Mesothelial cell of epicardium (in vitro differentiated cells): ENCODE measurements at regions not wholly inside any gene's neighbourhood (a gene's known extent, or its start where the extent isn't known, plus 50 kb on each side); places are given as distances from the start of the nearest gene placed in this dataset.
"Not testable (repeated sequence)": the region's sequence is repeated elsewhere in the genome, so short reads cannot be mapped to it uniquely, and the experiment has no call there.

Experiments
- DNase-seq, 2 experiments: peaks; one replicate each; pipeline ENCODE4 v3.0.0; 2021; ENCODE audit warnings: low spot score in 2 of 2; ENCODE audit not compliant: unreplicated experiment in 2 of 2
- H3K27ac Mint-ChIP-seq: 2 replicates; pipeline ENCODE4 v1.8.0; 2021; ENCODE audit warnings: mixed read lengths
- H3K27me3 Mint-ChIP-seq: 2 replicates; pipeline ENCODE4 v1.8.0; 2021; ENCODE audit warnings: low read depth, mixed read lengths
- H3K36me3 Mint-ChIP-seq: 2 replicates; pipeline ENCODE4 v1.8.0; 2021; ENCODE audit warnings: mixed read lengths
- H3K4me1 Mint-ChIP-seq: 2 replicates; pipeline ENCODE4 v1.8.0; 2021; ENCODE audit warnings: mixed read lengths
- H3K4me3 Mint-ChIP-seq: 2 replicates; pipeline ENCODE4 v1.8.0; 2021; ENCODE audit warnings: mild to moderate bottlenecking, moderate library complexity, mixed read lengths
- H3K9me3 Mint-ChIP-seq: 2 replicates; pipeline ENCODE4 v1.8.0; 2021; ENCODE audit warnings: mixed read lengths
- CTCF ChIP-seq: fragments of 200-600 bp; sonication (generic); IDR thresholded peaks from one replicate; pipeline ENCODE4 v1.5.0; 2021; ENCODE audit warnings: antibody characterized with exemption; ENCODE audit not compliant: unreplicated experiment

- Mint-ChIP-seq H3K4me1 (no peaks in the 10 kb centered on the region), H3K27me3 (no peaks in the 10 kb centered on the region), H3K36me3 (peaks cover 1% of the 10 kb centered on the region), H3K9me3 (peaks cover 56% of the 10 kb centered on the region), H3K27ac (no peak overlapping the region), H3K4me3 (no peak overlapping the region)
- no peak for DNase-seq
- TF ChIP-seq CTCF: no peak
Measured at GRCh38 chr21:17711896-17712295, 99.2 kb upstream of the BTG3 start.

- H3K9me3 Mint-ChIP-seq: peaks cover 64% of the 10 kb centered on the region
- DNase-seq: no peak
- no peaks in the 10 kb centered on the region for H3K4me1 Mint-ChIP-seq
- no peak overlapping the region for H3K27ac Mint-ChIP-seq
- H3K4me3 Mint-ChIP-seq: no peak overlapping the region
- peaks cover 1% of the 10 kb centered on the region for H3K36me3 Mint-ChIP-seq
- no peak for TF ChIP-seq CTCF
- H3K27me3 Mint-ChIP-seq: peaks cover 1% of the 10 kb centered on the region
Measured at GRCh38 chr21:17709266-17709611, 96.5 kb upstream of the BTG3 start.

- Mint-ChIP-seq H3K27me3 (peaks cover 1% of the 10 kb centered on the region), H3K36me3 (peaks cover 1% of the 10 kb centered on the region), H3K4me3 (no peak overlapping the region), H3K27ac (no peak overlapping the region), H3K4me1 (no peaks in the 10 kb centered on the region), H3K9me3 (peaks cover 62% of the 10 kb centered on the region)
- no peak for DNase-seq
- TF ChIP-seq CTCF: no peak
Measured at GRCh38 chr21:17708522-17709265, 96.0 kb upstream of the BTG3 start.

GRCh38 chr21:17699524-17700189, 87.0 kb upstream of the BTG3 start:
- H3K4me1 Mint-ChIP-seq: no peaks in the 10 kb centered on the region
- DNase-seq: no peak
- H3K27me3 Mint-ChIP-seq: no peaks in the 10 kb centered on the region
- no peak for TF ChIP-seq CTCF
- H3K27ac Mint-ChIP-seq: no peak overlapping the region
- peaks cover 35% of the 10 kb centered on the region for H3K9me3 Mint-ChIP-seq
- no peak overlapping the region for H3K4me3 Mint-ChIP-seq
- peaks cover 3% of the 10 kb centered on the region for H3K36me3 Mint-ChIP-seq

GRCh38 chr21:17697473-17697872, 84.8 kb upstream of the BTG3 start:
- no peak for TF ChIP-seq CTCF
- H3K4me3 Mint-ChIP-seq: no peak overlapping the region
- H3K9me3 Mint-ChIP-seq: peaks cover 20% of the 10 kb centered on the region
- no peak overlapping the region for H3K27ac Mint-ChIP-seq
- H3K4me1 Mint-ChIP-seq: no peaks in the 10 kb centered on the region
- no peak for DNase-seq
- peaks cover 3% of the 10 kb centered on the region for H3K36me3 Mint-ChIP-seq
- no peaks in the 10 kb centered on the region for H3K27me3 Mint-ChIP-seq

GRCh38 chr21:17694416-17694815, 81.7 kb upstream of the BTG3 start:
- DNase-seq, H3K36me3 Mint-ChIP-seq, H3K27me3 Mint-ChIP-seq, H3K4me3 Mint-ChIP-seq, H3K27ac Mint-ChIP-seq: not testable (repeated sequence)
- Mint-ChIP-seq H3K9me3 (peaks cover 19% of the 10 kb centered on the region), H3K4me1 (peaks cover 22% of the 10 kb centered on the region)
